Breast epithelium (tissue), 3 donors: ENCODE measurements at regions not wholly inside any gene's neighbourhood (a gene's known extent, or its start where the extent isn't known, plus 50 kb on each side); places are given as distances from the start of the nearest gene placed in this dataset.

Source experiments
- POLR2A ChIP-seq: fragments of 450-650 bp; IDR thresholded peaks from one replicate; pipeline ENCODE4 v1.6.1; 2016; ENCODE audit warnings: antibody characterized with exemption, mild to moderate bottlenecking, moderate library complexity
- POLR2AphosphoS5 ChIP-seq, 3 donors: sonication (generic); formaldehyde crosslinking; IDR thresholded peaks; one replicate each; pipeline ENCODE4 v1.6.1; 2017; ENCODE audit warnings: antibody characterized with exemption in 3 of 3
- TF ChIP-seq, protein P1 (sequence below), 3 donors: fragments of 450-650 bp; IDR thresholded peaks; one replicate each; pipeline ENCODE4 v1.5.1; 2016 to 2017; ENCODE audit warnings: antibody characterized with exemption in 3 of 3, mild to moderate bottlenecking in 3 of 3, moderate library complexity in 3 of 3

DNA sequence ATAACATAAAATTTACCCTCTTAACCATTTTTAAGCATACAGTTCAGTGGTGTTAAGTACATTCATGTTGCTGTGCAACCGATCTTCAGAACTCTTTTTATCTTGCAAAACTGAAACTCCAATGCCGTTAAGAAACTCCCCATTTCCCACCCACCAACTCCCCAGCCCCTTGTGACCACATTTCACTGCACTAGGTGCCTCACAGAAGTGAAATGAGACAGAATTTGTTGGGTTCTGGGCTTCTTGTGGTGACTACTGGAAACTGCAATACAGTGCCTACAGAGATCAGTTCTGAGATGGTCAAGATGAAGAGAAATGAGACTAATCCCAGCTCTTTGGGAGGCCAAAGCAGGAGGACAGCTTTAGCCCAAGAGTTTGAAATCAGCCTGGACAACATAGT is 202.1 kb upstream of the SLC30A5 start:
- TF ChIP-seq, protein P1, sequence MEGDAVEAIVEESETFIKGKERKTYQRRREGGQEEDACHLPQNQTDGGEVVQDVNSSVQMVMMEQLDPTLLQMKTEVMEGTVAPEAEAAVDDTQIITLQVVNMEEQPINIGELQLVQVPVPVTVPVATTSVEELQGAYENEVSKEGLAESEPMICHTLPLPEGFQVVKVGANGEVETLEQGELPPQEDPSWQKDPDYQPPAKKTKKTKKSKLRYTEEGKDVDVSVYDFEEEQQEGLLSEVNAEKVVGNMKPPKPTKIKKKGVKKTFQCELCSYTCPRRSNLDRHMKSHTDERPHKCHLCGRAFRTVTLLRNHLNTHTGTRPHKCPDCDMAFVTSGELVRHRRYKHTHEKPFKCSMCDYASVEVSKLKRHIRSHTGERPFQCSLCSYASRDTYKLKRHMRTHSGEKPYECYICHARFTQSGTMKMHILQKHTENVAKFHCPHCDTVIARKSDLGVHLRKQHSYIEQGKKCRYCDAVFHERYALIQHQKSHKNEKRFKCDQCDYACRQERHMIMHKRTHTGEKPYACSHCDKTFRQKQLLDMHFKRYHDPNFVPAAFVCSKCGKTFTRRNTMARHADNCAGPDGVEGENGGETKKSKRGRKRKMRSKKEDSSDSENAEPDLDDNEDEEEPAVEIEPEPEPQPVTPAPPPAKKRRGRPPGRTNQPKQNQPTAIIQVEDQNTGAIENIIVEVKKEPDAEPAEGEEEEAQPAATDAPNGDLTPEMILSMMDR (IDR thresholded peaks at IDR 0.05), result no peak
- TF ChIP-seq POLR2AphosphoS5 (IDR thresholded peaks at IDR 0.05) (no peak), POLR2A (no peak)
